BE2C (cell line): ENCODE measurements at regions not wholly inside any gene's neighbourhood (a gene's known extent, or its start where the extent isn't known, plus 50 kb on each side); places are given as distances from the start of the nearest gene placed in this dataset.
"Not testable (repeated sequence)": the region's sequence is repeated elsewhere in the genome, so short reads cannot be mapped to it uniquely, and the experiment has no call there.

Source experiments
- DNase-seq: peaks from one replicate; pipeline ENCODE4 v3.0.0-alpha.2; 2020
- H3K27me3 ChIP-seq: fragments of 250-450 bp; sonication (Bioruptor Pico); 2 replicates; pipeline ENCODE4 v1.5.1; 2020; ENCODE audit warnings: mild to moderate bottlenecking
- H3K36me3 ChIP-seq: fragments of 250-450 bp; sonication (Bioruptor Pico); 2 replicates; pipeline ENCODE4 v1.5.1; 2020; ENCODE audit warnings: mild to moderate bottlenecking
- H3K4me1 ChIP-seq: fragments of 250-450 bp; sonication (Bioruptor Pico); 2 replicates; pipeline ENCODE4 v1.5.1; 2020
- H3K4me3 ChIP-seq: 2 replicates; pipeline ENCODE4 v1.5.1; 2011; ENCODE audit warnings: low read depth, low read length
- H3K9me3 ChIP-seq: fragments of 250-450 bp; sonication (Bioruptor Pico); 2 replicates; pipeline ENCODE4 v1.5.1; 2020
- CTCF ChIP-seq: IDR thresholded peaks from 2 replicates; pipeline ENCODE4 v1.5.1; 2012; ENCODE audit warnings: mild to moderate bottlenecking, low read depth, low read length

- DNase-seq, result no peak
- no peaks in the 10 kb centered on the region for H3K9me3 ChIP-seq
- no peaks in the 10 kb centered on the region for H3K36me3 ChIP-seq
- TF ChIP-seq CTCF, result no peak
- no peaks in the 10 kb centered on the region for H3K27me3 ChIP-seq
- no peak overlapping the region for H3K4me3 ChIP-seq
- no peaks in the 10 kb centered on the region for H3K4me1 ChIP-seq
Measured at GRCh38 chr18:43341014-43341413, 63.7 kb upstream of the SYT4 start.

- TF ChIP-seq CTCF, result no peak
- H3K4me1 ChIP-seq, result no peaks in the 10 kb centered on the region
Measured at GRCh38 chr18:43350176-43350575, 72.9 kb upstream of the SYT4 start.

GRCh38 chr18:43364535-43364934 lies 87.2 kb upstream of the SYT4 start:
- DNase-seq, result no peak
- Histone ChIP-seq H3K36me3 (no peaks in the 10 kb centered on the region), H3K9me3 (no peaks in the 10 kb centered on the region), H3K4me3 (no peak overlapping the region), H3K4me1 (no peaks in the 10 kb centered on the region), H3K27me3 (no peaks in the 10 kb centered on the region)
- TF ChIP-seq CTCF, result no peak

More at GRCh38 chr18:43350176-43350575, 72.9 kb upstream of the SYT4 start:
- Histone ChIP-seq H3K36me3 (no peaks in the 10 kb centered on the region), H3K9me3 (no peaks in the 10 kb centered on the region), H3K27me3 (no peaks in the 10 kb centered on the region), H3K4me3 (no peak overlapping the region)
- DNase-seq, result no peak

GRCh38 chr18:43367895-43368294 lies 90.6 kb upstream of the SYT4 start:
- DNase-seq, result no peak
- no peaks in the 10 kb centered on the region for H3K9me3 ChIP-seq
- no peak overlapping the region for H3K4me3 ChIP-seq
- H3K36me3 ChIP-seq, result no peaks in the 10 kb centered on the region
- no peaks in the 10 kb centered on the region for H3K4me1 ChIP-seq
- TF ChIP-seq CTCF, result no peak
- no peaks in the 10 kb centered on the region for H3K27me3 ChIP-seq

- not testable (repeated sequence) for H3K27me3 ChIP-seq, DNase-seq, H3K9me3 ChIP-seq, H3K36me3 ChIP-seq, H3K4me3 ChIP-seq, H3K4me1 ChIP-seq
Measured at GRCh38 chr18:43369311-43369710, 92.0 kb upstream of the SYT4 start.

- Histone ChIP-seq H3K4me3 (no peak overlapping the region), H3K9me3 (no peaks in the 10 kb centered on the region), H3K4me1 (no peaks in the 10 kb centered on the region), H3K36me3 (no peaks in the 10 kb centered on the region), H3K27me3 (no peaks in the 10 kb centered on the region)
- TF ChIP-seq CTCF, result no peak
- DNase-seq, result no peak
Measured at GRCh38 chr18:43372773-43373172, 95.5 kb upstream of the SYT4 start.

- Histone ChIP-seq H3K9me3 (no peaks in the 10 kb centered on the region), H3K36me3 (no peaks in the 10 kb centered on the region), H3K4me3 (no peak overlapping the region), H3K4me1 (no peaks in the 10 kb centered on the region), H3K27me3 (no peaks in the 10 kb centered on the region)
- no peak for DNase-seq
- no peak for TF ChIP-seq CTCF
Measured at GRCh38 chr18:43380104-43380672, 102.9 kb upstream of the SYT4 start.
